Neural progenitor cell (in vitro differentiated cells): ENCODE measurements at regions not wholly inside any gene's neighbourhood (a gene's known extent, or its start where the extent isn't known, plus 50 kb on each side); places are given as distances from the start of the nearest gene placed in this dataset.

Source experiments
- EZH2phosphoT487 ChIP-seq: fragments of 200-600 bp; sonication (generic); IDR thresholded peaks from 2 replicates; pipeline ENCODE4 v1.6.1; 2017; ENCODE audit warnings: antibody characterized with exemption
- TF ChIP-seq, protein P1 (sequence below): fragments of 200-600 bp; sonication (generic); IDR thresholded peaks from 2 replicates; pipeline ENCODE4 v1.5.1; 2017; ENCODE audit warnings: antibody characterized with exemption, mild to moderate bottlenecking

DNA sequence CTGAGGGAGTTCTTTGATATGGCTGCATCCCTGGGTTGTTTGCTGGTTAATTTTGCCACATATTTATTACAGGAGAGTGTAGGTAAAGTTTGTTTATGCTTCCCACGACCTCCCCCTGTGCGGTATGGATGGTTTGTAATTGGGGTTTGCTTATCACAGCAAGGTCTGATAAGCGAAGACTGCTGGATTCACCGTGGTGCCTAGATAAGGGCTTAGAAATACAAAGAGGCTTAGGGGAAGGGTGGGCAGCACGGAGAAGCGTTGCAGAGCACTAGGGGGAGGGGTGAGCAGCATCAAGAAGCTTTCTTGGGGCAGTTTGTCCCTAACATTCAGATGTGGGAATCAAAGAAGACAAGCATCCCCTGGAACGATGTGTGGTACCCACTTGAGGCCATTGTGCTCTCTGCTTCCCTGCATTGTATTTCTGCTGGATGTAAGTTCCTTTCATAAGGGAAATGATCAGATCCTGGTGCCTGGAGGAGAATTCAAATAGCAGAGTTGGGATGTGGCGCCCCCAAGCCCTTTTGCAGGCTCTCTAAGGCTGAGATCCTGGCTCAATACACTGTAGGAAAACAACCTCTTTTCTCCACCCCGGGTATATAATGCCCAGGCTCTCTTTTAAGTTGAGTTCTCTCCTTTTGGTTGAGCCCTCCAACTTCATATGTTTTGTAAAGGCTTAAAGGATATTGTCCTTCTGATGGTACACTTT, 598.1 kb upstream of the ADGRL4 start:
- TF ChIP-seq, protein P1, sequence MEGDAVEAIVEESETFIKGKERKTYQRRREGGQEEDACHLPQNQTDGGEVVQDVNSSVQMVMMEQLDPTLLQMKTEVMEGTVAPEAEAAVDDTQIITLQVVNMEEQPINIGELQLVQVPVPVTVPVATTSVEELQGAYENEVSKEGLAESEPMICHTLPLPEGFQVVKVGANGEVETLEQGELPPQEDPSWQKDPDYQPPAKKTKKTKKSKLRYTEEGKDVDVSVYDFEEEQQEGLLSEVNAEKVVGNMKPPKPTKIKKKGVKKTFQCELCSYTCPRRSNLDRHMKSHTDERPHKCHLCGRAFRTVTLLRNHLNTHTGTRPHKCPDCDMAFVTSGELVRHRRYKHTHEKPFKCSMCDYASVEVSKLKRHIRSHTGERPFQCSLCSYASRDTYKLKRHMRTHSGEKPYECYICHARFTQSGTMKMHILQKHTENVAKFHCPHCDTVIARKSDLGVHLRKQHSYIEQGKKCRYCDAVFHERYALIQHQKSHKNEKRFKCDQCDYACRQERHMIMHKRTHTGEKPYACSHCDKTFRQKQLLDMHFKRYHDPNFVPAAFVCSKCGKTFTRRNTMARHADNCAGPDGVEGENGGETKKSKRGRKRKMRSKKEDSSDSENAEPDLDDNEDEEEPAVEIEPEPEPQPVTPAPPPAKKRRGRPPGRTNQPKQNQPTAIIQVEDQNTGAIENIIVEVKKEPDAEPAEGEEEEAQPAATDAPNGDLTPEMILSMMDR: no peak
- TF ChIP-seq EZH2phosphoT487: no peak
